ENCODE measurements at regions not wholly inside any gene's neighbourhood (a gene's known extent, or its start where the extent isn't known, plus 50 kb on each side); places are given as distances from the start of the nearest gene placed in this dataset.

DNA sequence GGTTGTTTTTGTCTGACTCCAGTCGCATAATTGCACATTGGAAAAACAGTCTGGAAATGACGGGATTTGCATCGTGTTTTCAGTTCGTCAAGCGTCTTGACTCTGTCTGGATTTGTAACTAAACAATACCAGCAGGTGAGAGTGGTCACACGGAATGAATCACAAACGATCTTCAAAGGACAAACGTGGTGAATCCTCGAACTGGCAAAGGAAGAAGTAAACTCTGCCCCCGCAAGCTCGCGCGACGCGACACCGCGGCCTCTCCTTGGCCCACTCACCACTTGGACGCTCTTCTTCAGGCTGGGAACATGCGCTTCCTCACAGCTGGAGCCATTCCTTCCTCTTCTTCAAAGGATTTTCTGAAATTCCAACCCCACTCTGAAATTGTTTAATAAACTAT is 352.6 kb downstream of the THBS2 start:
- TF ChIP-seq, protein P1, sequence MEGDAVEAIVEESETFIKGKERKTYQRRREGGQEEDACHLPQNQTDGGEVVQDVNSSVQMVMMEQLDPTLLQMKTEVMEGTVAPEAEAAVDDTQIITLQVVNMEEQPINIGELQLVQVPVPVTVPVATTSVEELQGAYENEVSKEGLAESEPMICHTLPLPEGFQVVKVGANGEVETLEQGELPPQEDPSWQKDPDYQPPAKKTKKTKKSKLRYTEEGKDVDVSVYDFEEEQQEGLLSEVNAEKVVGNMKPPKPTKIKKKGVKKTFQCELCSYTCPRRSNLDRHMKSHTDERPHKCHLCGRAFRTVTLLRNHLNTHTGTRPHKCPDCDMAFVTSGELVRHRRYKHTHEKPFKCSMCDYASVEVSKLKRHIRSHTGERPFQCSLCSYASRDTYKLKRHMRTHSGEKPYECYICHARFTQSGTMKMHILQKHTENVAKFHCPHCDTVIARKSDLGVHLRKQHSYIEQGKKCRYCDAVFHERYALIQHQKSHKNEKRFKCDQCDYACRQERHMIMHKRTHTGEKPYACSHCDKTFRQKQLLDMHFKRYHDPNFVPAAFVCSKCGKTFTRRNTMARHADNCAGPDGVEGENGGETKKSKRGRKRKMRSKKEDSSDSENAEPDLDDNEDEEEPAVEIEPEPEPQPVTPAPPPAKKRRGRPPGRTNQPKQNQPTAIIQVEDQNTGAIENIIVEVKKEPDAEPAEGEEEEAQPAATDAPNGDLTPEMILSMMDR (IDR thresholded peaks at IDR 0.05), result no peak
- TF ChIP-seq POLR2A (IDR thresholded peaks at IDR 0.05), result no peak
